GM12864 (cell line): ENCODE measurements at regions not wholly inside any gene's neighbourhood (a gene's known extent, or its start where the extent isn't known, plus 50 kb on each side); places are given as distances from the start of the nearest gene placed in this dataset.

ENCODE experiments used
- DNase-seq: peaks from one replicate; pipeline ENCODE4 v3.0.0-alpha.2; 2011; ENCODE audit warnings: low read depth
- H3K4me3 ChIP-seq: 2 replicates; pipeline ENCODE4 v1.5.1; 2011; ENCODE audit warnings: mild to moderate bottlenecking, low read depth, low read length, control low read depth
- CTCF ChIP-seq: IDR thresholded peaks from 2 replicates; pipeline ENCODE4 v1.5.1; 2011; ENCODE audit warnings: low read depth, mild to moderate bottlenecking, moderate library complexity, low read length, control low read depth, inconsistent platforms; ENCODE audit errors: missing control alignments

GRCh38 chr7:18312482-18312881 lies 183.1 kb upstream of the HDAC9 start:
- no peak for TF ChIP-seq CTCF
- DNase-seq: no peak
- no peak overlapping the region for H3K4me3 ChIP-seq

- TF ChIP-seq CTCF: no peak
- H3K4me3 ChIP-seq: no peak overlapping the region
- no peak for DNase-seq
Measured at GRCh38 chr7:18313965-18314364, 181.6 kb upstream of the HDAC9 start.

GRCh38 chr7:18315241-18315640 lies 180.3 kb upstream of the HDAC9 start:
- no peak for DNase-seq
- no peak overlapping the region for H3K4me3 ChIP-seq
- TF ChIP-seq CTCF: no peak

- no peak for TF ChIP-seq CTCF
- no peak overlapping the region for H3K4me3 ChIP-seq
- DNase-seq: no peak
Measured at GRCh38 chr7:18317941-18318340, 177.6 kb upstream of the HDAC9 start.

- no peak for TF ChIP-seq CTCF
- DNase-seq: no peak
- H3K4me3 ChIP-seq: no peak overlapping the region
Measured at GRCh38 chr7:18320422-18320821, 175.1 kb upstream of the HDAC9 start.

GRCh38 chr7:18320971-18321567 lies 174.5 kb upstream of the HDAC9 start:
- peak; percentile 24 for DNase-seq
- no peak overlapping the region for H3K4me3 ChIP-seq

More at GRCh38 chr7:18320971-18321567, 174.5 kb upstream of the HDAC9 start:
- peak; percentile 55 for TF ChIP-seq CTCF
